ENCODE measurements at regions not wholly inside any gene's neighbourhood (a gene's known extent, or its start where the extent isn't known, plus 50 kb on each side); places are given as distances from the start of the nearest gene placed in this dataset.

- WGBS, 4 donors: 44 to 61% (median 58%) methylated on average over 1 of the region's 1 CpG
Measured at GRCh38 chr14:86450085-86450484, 920.1 kb downstream of the FLRT2 start.

GRCh38 chr14:86442135-86442534 is 912.2 kb downstream of the FLRT2 start:
- Histone ChIP-seq H3K36me3 (replicated peaks in 1 of 2) (no peaks in the 10 kb centered on the region), H3K27me3 (no peaks in the 10 kb centered on the region), H3K4me1 (replicated peaks in 1 of 2) (no peaks in the 10 kb centered on the region), H3K9me3 (replicated peaks in 1 of 3) (no peaks in the 10 kb centered on the region), H3K4me3 (no peak overlapping the region), H3K27ac (no peak overlapping the region)
- DNase-seq: no peak
- intact Hi-C loops (cut with DNase I): no loop called here
- 63 to 86% (median 78%) methylated on average over 8 of the region's 8 CpGs for WGBS, 4 donors
- TF ChIP-seq CTCF (IDR thresholded peaks at IDR 0.05) (no peak), POLR2A (IDR thresholded peaks at IDR 0.05) (no peak)

More at GRCh38 chr14:86450085-86450484, 920.1 kb downstream of the FLRT2 start:
- Histone ChIP-seq H3K27me3 (no peaks in the 10 kb centered on the region), H3K36me3 (replicated peaks in 1 of 2) (no peaks in the 10 kb centered on the region), H3K4me1 (replicated peaks in 1 of 2) (no peaks in the 10 kb centered on the region), H3K9me3 (replicated peaks in 1 of 3) (no peaks in the 10 kb centered on the region), H3K4me3 (no peak overlapping the region), H3K27ac (no peak overlapping the region)
- TF ChIP-seq POLR2A (IDR thresholded peaks at IDR 0.05) (no peak), CTCF (IDR thresholded peaks at IDR 0.05) (no peak)
- intact Hi-C loops (cut with DNase I): no loop called here
- no peak for DNase-seq

GRCh38 chr14:86430853-86431252 is 900.9 kb downstream of the FLRT2 start:
- Histone ChIP-seq H3K27me3 (no peaks in the 10 kb centered on the region), H3K36me3 (replicated peaks in 1 of 2) (no peaks in the 10 kb centered on the region), H3K27ac (no peak overlapping the region), H3K4me1 (replicated peaks in 1 of 2) (no peaks in the 10 kb centered on the region), H3K9me3 (replicated peaks in 1 of 3) (no peaks in the 10 kb centered on the region), H3K4me3 (no peak overlapping the region)
- 86 to 95% (median 88%) methylated on average over 7 of the region's 7 CpGs for WGBS, 4 donors
- intact Hi-C loops (cut with DNase I): no loop called here
- no peak for DNase-seq
- TF ChIP-seq POLR2A (IDR thresholded peaks at IDR 0.05) (no peak), CTCF (IDR thresholded peaks at IDR 0.05) (no peak)

- Histone ChIP-seq H3K27me3 (no peaks in the 10 kb centered on the region), H3K9me3 (replicated peaks in 1 of 3) (no peaks in the 10 kb centered on the region), H3K4me1 (replicated peaks in 1 of 2) (no peaks in the 10 kb centered on the region), H3K36me3 (replicated peaks in 1 of 2) (no peaks in the 10 kb centered on the region), H3K27ac (no peak overlapping the region), H3K4me3 (no peak overlapping the region)
- WGBS, 4 donors: 47 to 84% (median 61%) methylated on average over 2 of the region's 2 CpGs
- intact Hi-C loops (cut with DNase I): no loop called here
- TF ChIP-seq CTCF (IDR thresholded peaks at IDR 0.05) (no peak), POLR2A (IDR thresholded peaks at IDR 0.05) (no peak)
- no peak for DNase-seq
Measured at GRCh38 chr14:86423214-86423613, 893.3 kb downstream of the FLRT2 start.

Data from adrenal gland (tissue), 9 donors.